GM23248 (cell line): ENCODE measurements at regions not wholly inside any gene's neighbourhood (a gene's known extent, or its start where the extent isn't known, plus 50 kb on each side); places are given as distances from the start of the nearest gene placed in this dataset.

ENCODE experiments used
- EZH2 ChIP-seq: fragments of 200-600 bp; sonication (generic); IDR thresholded peaks from 2 replicates; pipeline ENCODE4 v1.6.1; 2018; ENCODE audit warnings: antibody characterized with exemption, mild to moderate bottlenecking; ENCODE audit not compliant: insufficient read depth, poor library complexity, severe bottlenecking
- EZH2phosphoT487 ChIP-seq: fragments of 200-600 bp; sonication (generic); IDR thresholded peaks from 2 replicates; pipeline ENCODE4 v1.6.1; 2018; ENCODE audit warnings: antibody characterized with exemption, moderate library complexity, mild to moderate bottlenecking, low read depth; ENCODE audit not compliant: insufficient read depth

DNA sequence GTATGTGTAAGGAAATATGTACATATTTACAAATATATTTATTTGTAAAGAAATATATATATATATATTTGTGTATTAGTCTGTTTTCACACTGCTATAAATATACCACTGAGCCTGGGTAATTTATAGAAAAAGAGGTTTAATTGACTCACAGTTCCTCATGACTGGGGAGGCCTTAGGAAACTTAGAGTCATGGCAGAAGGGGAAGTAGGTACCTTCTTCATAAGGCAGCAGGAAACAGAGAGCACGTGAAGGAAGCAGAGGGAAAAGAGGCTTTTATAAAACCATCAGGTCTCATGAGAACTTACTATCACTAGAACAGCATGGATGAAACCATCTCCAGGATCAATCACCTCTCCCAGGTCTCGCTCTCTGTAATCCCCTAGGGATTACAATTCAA is 644.5 kb upstream of the HS3ST5 start:
- TF ChIP-seq EZH2phosphoT487 = no peak
- no peak for TF ChIP-seq EZH2
